ENCODE measurements at regions not wholly inside any gene's neighbourhood (a gene's known extent, or its start where the extent isn't known, plus 50 kb on each side); places are given as distances from the start of the nearest gene placed in this dataset.

GRCh38 chr16:65515193-65515592 lies 393.3 kb upstream of the CDH11 start:
- TF ChIP-seq CTCF (conservative IDR thresholded peaks at IDR 0.05; ENCODE audit: low read depth, low read length) = no peak
- DNase-seq (ENCODE audit: low read depth) = no peak
- H3K4me3 ChIP-seq (ENCODE audit: low read depth, low read length) = no peak overlapping the region

- peak; percentile 95 for DNase-seq (ENCODE audit: low read depth)
- no peak for TF ChIP-seq CTCF (conservative IDR thresholded peaks at IDR 0.05; ENCODE audit: low read depth, low read length)
- no peak overlapping the region for H3K4me3 ChIP-seq (ENCODE audit: low read depth, low read length)
Measured at GRCh38 chr16:65510850-65511249, 389.0 kb upstream of the CDH11 start.

GRCh38 chr16:65510241-65510640 lies 388.4 kb upstream of the CDH11 start:
- peak; percentile 58 for DNase-seq (ENCODE audit: low read depth)
- TF ChIP-seq CTCF (conservative IDR thresholded peaks at IDR 0.05; ENCODE audit: low read depth, low read length) = no peak
- no peak overlapping the region for H3K4me3 ChIP-seq (ENCODE audit: low read depth, low read length)

- no peak for DNase-seq (ENCODE audit: low read depth)
- no peak for TF ChIP-seq CTCF (conservative IDR thresholded peaks at IDR 0.05; ENCODE audit: low read depth, low read length)
- H3K4me3 ChIP-seq (ENCODE audit: low read depth, low read length) = no peak overlapping the region
Measured at GRCh38 chr16:65509172-65509571, 387.3 kb upstream of the CDH11 start.

- no peak overlapping the region for H3K4me3 ChIP-seq (ENCODE audit: low read depth, low read length)
- TF ChIP-seq CTCF (conservative IDR thresholded peaks at IDR 0.05; ENCODE audit: low read depth, low read length) = no peak
- no peak for DNase-seq (ENCODE audit: low read depth)
Measured at GRCh38 chr16:65500919-65501318, 379.1 kb upstream of the CDH11 start.

- H3K4me3 ChIP-seq (ENCODE audit: low read depth, low read length) = no peak overlapping the region
- TF ChIP-seq CTCF (conservative IDR thresholded peaks at IDR 0.05; ENCODE audit: low read depth, low read length) = no peak
- no peak for DNase-seq (ENCODE audit: low read depth)
Measured at GRCh38 chr16:65500007-65500406, 378.1 kb upstream of the CDH11 start.

GRCh38 chr16:65499566-65499965 lies 377.7 kb upstream of the CDH11 start:
- no peak overlapping the region for H3K4me3 ChIP-seq (ENCODE audit: low read depth, low read length)
- TF ChIP-seq CTCF (conservative IDR thresholded peaks at IDR 0.05; ENCODE audit: low read depth, low read length) = no peak
- DNase-seq (ENCODE audit: low read depth) = no peak

All from choroid plexus epithelial cell (primary cell).